Glomerular visceral epithelial cell (primary cell): ENCODE measurements at regions not wholly inside any gene's neighbourhood (a gene's known extent, or its start where the extent isn't known, plus 50 kb on each side); places are given as distances from the start of the nearest gene placed in this dataset.

Source experiments
- DNase-seq: peaks from one replicate; pipeline ENCODE4 v3.0.0-alpha.2; 2016; ENCODE audit errors: extremely low spot score

- DNase-seq, result no peak
Measured at GRCh38 chr11:111148121-111148520, 97.4 kb upstream of the POU2AF2 start.

GRCh38 chr11:111137846-111138245, 107.7 kb upstream of the POU2AF2 start:
- DNase-seq, result no peak

- no peak for DNase-seq
Measured at GRCh38 chr11:111135778-111136570, 109.6 kb upstream of the POU2AF2 start.

- DNase-seq, result no peak
Measured at GRCh38 chr11:111135101-111135500, 110.4 kb upstream of the POU2AF2 start.

GRCh38 chr11:111128076-111128870, 117.3 kb upstream of the POU2AF2 start:
- DNase-seq, result no peak

GRCh38 chr11:111124724-111125123, 120.8 kb upstream of the POU2AF2 start:
- no peak for DNase-seq

GRCh38 chr11:111123463-111124398, 121.8 kb upstream of the POU2AF2 start:
- DNase-seq, result no peak

- no peak for DNase-seq
Measured at GRCh38 chr11:111120696-111121302, 124.7 kb upstream of the POU2AF2 start.

- DNase-seq, result no peak
Measured at GRCh38 chr11:111120161-111120560, 125.4 kb upstream of the POU2AF2 start.

- DNase-seq, result no peak
Measured at GRCh38 chr11:111119751-111120150, 125.8 kb upstream of the POU2AF2 start.

- DNase-seq, result no peak
Measured at GRCh38 chr11:111115890-111116289, 129.6 kb upstream of the POU2AF2 start.

- DNase-seq, result no peak
Measured at GRCh38 chr11:111114091-111114490, 131.4 kb upstream of the POU2AF2 start.

- no peak for DNase-seq
Measured at GRCh38 chr11:111112614-111113013, 132.9 kb upstream of the POU2AF2 start.

- DNase-seq, result no peak
Measured at GRCh38 chr11:111107501-111107900, 138.0 kb upstream of the POU2AF2 start.

GRCh38 chr11:111106641-111107040, 138.9 kb upstream of the POU2AF2 start:
- no peak for DNase-seq

GRCh38 chr11:111105566-111105965, 140.0 kb upstream of the POU2AF2 start:
- no peak for DNase-seq

- DNase-seq, result no peak
Measured at GRCh38 chr11:111104185-111104584, 141.3 kb upstream of the POU2AF2 start.

- no peak for DNase-seq
Measured at GRCh38 chr11:111101881-111102280, 143.6 kb upstream of the POU2AF2 start.

- DNase-seq, result no peak
Measured at GRCh38 chr11:111099028-111099713, 146.4 kb upstream of the POU2AF2 start.

GRCh38 chr11:111098091-111098490, 147.4 kb upstream of the POU2AF2 start:
- no peak for DNase-seq

GRCh38 chr11:111097191-111097590, 148.3 kb upstream of the POU2AF2 start:
- DNase-seq, result no peak
